ENCODE measurements at regions not wholly inside any gene's neighbourhood (a gene's known extent, or its start where the extent isn't known, plus 50 kb on each side); places are given as distances from the start of the nearest gene placed in this dataset.

DNA sequence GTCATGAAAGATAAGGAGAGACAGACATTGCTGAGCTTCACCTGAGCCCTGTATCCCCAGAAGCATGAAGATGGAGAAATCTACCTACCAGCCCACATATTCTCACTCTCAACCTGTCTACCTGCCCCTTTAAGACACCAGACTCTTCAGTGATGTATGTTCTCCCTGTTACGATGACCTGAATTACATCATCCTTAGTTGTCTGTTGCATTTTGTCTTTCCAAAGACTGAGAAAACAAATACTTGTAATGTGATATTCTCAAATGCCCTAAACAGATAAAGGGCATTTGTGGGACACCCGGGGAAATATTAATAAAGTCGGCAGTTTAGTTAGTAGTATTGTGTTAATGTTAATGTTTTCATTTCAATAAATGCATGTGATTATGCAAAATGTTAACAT, 305.8 kb upstream of the IGFBP3 start:
- 97% methylated on average over 3 of the region's 3 CpGs for WGBS (ENCODE audit: insufficient coverage)
- no peak overlapping the region for H3K4me3 Mint-ChIP-seq

DNA sequence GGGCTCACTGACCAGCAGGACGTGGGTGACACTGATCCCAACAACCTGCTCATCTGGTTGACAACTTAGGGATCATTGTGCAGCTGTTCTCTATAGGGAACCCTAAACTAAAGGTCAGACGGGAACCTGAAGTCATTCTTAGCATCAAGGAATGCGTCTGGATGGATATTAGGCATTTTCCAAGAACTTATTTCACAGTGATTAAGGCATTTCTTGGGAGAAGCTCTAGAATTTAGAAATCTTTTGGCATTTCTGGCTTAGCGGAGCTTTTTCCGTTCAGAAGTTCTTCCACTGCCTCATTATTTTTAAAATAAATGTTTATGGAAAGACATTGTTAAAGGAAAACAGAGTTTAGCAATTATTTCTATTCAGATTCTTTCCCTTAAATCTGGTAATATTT, 303.3 kb upstream of the IGFBP3 start:
- Mint-ChIP-seq H3K36me3 (no peaks in the 10 kb centered on the region), H3K27me3 (ENCODE audit: low read depth in 2 of 2) (no peaks in the 10 kb centered on the region), H3K4me1 (no peaks in the 10 kb centered on the region), H3K9me3 (peaks cover 14 to 16% of the 10 kb centered on the region in 2 donors), H3K4me3 (no peak overlapping the region), H3K27ac (no peak overlapping the region)
- Histone ChIP-seq H3K4me3 (ENCODE audit: low read length) (no peak overlapping the region), H3K36me3 (ENCODE audit: control insufficient read depth, insufficient read depth, low read length) (no peaks in the 10 kb centered on the region), H3K4me1 (ENCODE audit: control insufficient read depth, insufficient read depth, low read length) (no peaks in the 10 kb centered on the region), H3K27ac (ENCODE audit: low read length) (no peak overlapping the region), H3K27me3 (ENCODE audit: control insufficient read depth, insufficient read depth, low read length) (no peaks in the 10 kb centered on the region), H3K9me3 (ENCODE audit: control insufficient read depth, insufficient read depth, low read length) (no peaks in the 10 kb centered on the region)
- ATAC-seq, result no peak
- 71% methylated on average over 3 of the region's 5 CpGs for WGBS (ENCODE audit: insufficient coverage)
- TF ChIP-seq, protein P1, sequence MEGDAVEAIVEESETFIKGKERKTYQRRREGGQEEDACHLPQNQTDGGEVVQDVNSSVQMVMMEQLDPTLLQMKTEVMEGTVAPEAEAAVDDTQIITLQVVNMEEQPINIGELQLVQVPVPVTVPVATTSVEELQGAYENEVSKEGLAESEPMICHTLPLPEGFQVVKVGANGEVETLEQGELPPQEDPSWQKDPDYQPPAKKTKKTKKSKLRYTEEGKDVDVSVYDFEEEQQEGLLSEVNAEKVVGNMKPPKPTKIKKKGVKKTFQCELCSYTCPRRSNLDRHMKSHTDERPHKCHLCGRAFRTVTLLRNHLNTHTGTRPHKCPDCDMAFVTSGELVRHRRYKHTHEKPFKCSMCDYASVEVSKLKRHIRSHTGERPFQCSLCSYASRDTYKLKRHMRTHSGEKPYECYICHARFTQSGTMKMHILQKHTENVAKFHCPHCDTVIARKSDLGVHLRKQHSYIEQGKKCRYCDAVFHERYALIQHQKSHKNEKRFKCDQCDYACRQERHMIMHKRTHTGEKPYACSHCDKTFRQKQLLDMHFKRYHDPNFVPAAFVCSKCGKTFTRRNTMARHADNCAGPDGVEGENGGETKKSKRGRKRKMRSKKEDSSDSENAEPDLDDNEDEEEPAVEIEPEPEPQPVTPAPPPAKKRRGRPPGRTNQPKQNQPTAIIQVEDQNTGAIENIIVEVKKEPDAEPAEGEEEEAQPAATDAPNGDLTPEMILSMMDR (IDR thresholded peaks at IDR 0.05), result no peak
- no peak for DNase-seq
- intact Hi-C loops (cut with micrococcal nuclease), result no loop called here

More for the DNA sequence above, 305.8 kb upstream of the IGFBP3 start:
- no peaks in the 10 kb centered on the region for H3K4me1 Mint-ChIP-seq
- H3K27ac Mint-ChIP-seq, result no peak overlapping the region
- H3K9me3 Mint-ChIP-seq, result peaks cover 14 to 16% of the 10 kb centered on the region in 2 donors
- TF ChIP-seq, protein P1 (IDR thresholded peaks at IDR 0.05), result no peak
- no peaks in the 10 kb centered on the region for H3K36me3 Mint-ChIP-seq
- intact Hi-C loops (cut with micrococcal nuclease), result no loop called here
- Histone ChIP-seq H3K36me3 (ENCODE audit: control insufficient read depth, insufficient read depth, low read length) (no peaks in the 10 kb centered on the region), H3K27me3 (ENCODE audit: control insufficient read depth, insufficient read depth, low read length) (no peaks in the 10 kb centered on the region), H3K27ac (ENCODE audit: low read length) (no peak overlapping the region), H3K9me3 (ENCODE audit: control insufficient read depth, insufficient read depth, low read length) (no peaks in the 10 kb centered on the region), H3K4me3 (ENCODE audit: low read length) (no peak overlapping the region), H3K4me1 (ENCODE audit: control insufficient read depth, insufficient read depth, low read length) (no peaks in the 10 kb centered on the region)
- ATAC-seq (no peak), DNase-seq (no peak)
- H3K27me3 Mint-ChIP-seq (ENCODE audit: low read depth in 2 of 2), result no peaks in the 10 kb centered on the region

DNA sequence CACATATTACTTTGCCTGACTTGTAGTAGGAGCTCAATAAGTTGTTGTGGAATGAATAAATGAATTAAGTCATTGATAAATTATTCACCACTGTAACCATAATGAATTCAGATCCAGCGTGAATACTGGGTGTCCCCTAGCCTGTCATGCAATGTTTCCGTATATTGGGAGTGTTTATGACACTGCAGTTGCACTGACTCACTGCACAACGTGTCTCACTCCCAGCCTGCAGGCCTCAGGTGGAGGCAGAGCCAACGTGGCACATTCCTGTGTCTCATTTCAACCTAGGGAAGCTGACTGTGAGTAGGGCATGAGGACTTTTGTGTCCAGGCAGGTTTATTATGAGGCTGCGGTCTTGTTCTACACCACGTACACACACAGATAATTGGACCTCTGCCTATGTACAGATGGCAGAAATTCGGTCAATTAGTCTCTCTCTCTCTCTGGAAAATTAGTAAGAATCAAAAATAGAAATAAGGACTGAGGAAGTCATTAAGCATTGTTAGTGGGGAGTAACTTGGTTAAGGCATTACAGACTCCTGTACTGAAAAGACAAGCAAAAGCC, 299.1 kb upstream of the IGFBP3 start:
- H3K36me3 Mint-ChIP-seq, result no peaks in the 10 kb centered on the region
- no peak for DNase-seq
- no peaks in the 10 kb centered on the region for H3K36me3 ChIP-seq (ENCODE audit: control insufficient read depth, insufficient read depth, low read length)
- no peaks in the 10 kb centered on the region for H3K27me3 ChIP-seq (ENCODE audit: control insufficient read depth, insufficient read depth, low read length)
- H3K9me3 ChIP-seq (ENCODE audit: control insufficient read depth, insufficient read depth, low read length), result no peaks in the 10 kb centered on the region
- 86% methylated on average over 5 of the region's 7 CpGs for WGBS (ENCODE audit: insufficient coverage)
- no peaks in the 10 kb centered on the region for H3K4me1 ChIP-seq (ENCODE audit: control insufficient read depth, insufficient read depth, low read length)
- H3K4me3 Mint-ChIP-seq, result no peak overlapping the region
- H3K27ac ChIP-seq (ENCODE audit: low read length), result no peak overlapping the region
- intact Hi-C loops (cut with micrococcal nuclease), result no loop called here
- no peaks in the 10 kb centered on the region for H3K4me1 Mint-ChIP-seq
- no peak overlapping the region for H3K27ac Mint-ChIP-seq
- H3K27me3 Mint-ChIP-seq (ENCODE audit: low read depth in 2 of 2), result no peaks in the 10 kb centered on the region
- H3K4me3 ChIP-seq (ENCODE audit: low read length), result no peak overlapping the region
- H3K9me3 Mint-ChIP-seq, result peaks cover 12 to 14% of the 10 kb centered on the region in 2 donors
- ATAC-seq, result no peak
- TF ChIP-seq, protein P1 (IDR thresholded peaks at IDR 0.05), result no peak

Measured in natural killer cell (primary cell).